ENCODE measurements at regions not wholly inside any gene's neighbourhood (a gene's known extent, or its start where the extent isn't known, plus 50 kb on each side); places are given as distances from the start of the nearest gene placed in this dataset.

DNA sequence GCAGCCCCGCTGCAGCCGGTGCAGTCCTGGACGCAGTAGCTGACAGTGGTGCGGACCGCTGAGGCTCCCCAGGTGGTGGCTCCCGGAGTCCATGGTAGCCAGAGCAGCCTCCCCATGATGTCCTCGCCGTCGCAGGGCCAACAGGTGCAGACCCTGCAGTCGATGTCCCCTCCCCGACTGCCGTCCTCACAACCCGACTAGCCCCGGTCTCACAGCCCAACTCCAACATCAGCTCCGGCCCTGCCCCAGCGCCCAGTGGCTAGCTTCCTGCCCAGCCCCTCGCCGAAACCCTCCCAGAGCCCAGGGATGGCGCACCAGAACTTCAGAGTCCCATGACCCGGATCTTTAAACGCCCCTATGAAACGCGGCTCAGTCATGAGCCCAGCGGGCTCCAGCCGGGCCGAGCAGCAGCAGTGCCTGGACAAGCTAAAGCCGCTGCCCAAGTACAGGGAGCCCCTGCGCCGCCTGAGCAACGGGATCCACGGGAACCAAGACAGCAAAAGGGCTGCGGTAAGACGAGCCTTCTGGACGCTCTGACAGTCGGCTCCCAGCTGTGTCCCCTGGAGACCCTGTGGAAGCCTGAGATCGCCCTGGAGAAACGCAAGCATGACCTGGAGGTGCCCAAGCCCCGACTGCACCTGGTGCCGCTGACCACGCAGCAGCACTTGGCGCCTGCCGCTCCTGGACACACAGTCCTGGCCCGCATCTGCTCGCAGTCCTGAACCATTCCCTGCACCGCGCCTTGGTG lies 53.8 kb upstream of the TUBA3E start:
- TF ChIP-seq, protein P1, sequence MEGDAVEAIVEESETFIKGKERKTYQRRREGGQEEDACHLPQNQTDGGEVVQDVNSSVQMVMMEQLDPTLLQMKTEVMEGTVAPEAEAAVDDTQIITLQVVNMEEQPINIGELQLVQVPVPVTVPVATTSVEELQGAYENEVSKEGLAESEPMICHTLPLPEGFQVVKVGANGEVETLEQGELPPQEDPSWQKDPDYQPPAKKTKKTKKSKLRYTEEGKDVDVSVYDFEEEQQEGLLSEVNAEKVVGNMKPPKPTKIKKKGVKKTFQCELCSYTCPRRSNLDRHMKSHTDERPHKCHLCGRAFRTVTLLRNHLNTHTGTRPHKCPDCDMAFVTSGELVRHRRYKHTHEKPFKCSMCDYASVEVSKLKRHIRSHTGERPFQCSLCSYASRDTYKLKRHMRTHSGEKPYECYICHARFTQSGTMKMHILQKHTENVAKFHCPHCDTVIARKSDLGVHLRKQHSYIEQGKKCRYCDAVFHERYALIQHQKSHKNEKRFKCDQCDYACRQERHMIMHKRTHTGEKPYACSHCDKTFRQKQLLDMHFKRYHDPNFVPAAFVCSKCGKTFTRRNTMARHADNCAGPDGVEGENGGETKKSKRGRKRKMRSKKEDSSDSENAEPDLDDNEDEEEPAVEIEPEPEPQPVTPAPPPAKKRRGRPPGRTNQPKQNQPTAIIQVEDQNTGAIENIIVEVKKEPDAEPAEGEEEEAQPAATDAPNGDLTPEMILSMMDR (optimal IDR thresholded peaks at IDR 0.05 in 1 of 3, IDR thresholded peaks at IDR 0.05 in 1 of 3, conservative IDR thresholded peaks at IDR 0.05 in 1 of 3; ENCODE audit: extremely low read depth in 1 of 3, insufficient read depth in 2 of 3, low read length in 3 of 3), result no peak
- no peak for TF ChIP-seq EZH2 (IDR thresholded peaks at IDR 0.05; ENCODE audit: low read length)
